Smooth muscle cell (in vitro differentiated cells): ENCODE measurements at regions not wholly inside any gene's neighbourhood (a gene's known extent, or its start where the extent isn't known, plus 50 kb on each side); places are given as distances from the start of the nearest gene placed in this dataset.

Experiments used
- DNase-seq: peaks from one replicate; lab custom pipeline; 2025; ENCODE audit not compliant: unreplicated experiment; lab: John Stamatoyannopoulos, UW
- H2AFZ ChIP-seq: fragments of 200-600 bp; sonication (generic); 2 replicates; pipeline ENCODE4 v1.6.0; 2016; ENCODE audit warnings: antibody characterized with exemption, low read depth, mild to moderate bottlenecking
- H3F3A ChIP-seq: fragments of 200-600 bp; sonication (generic); 2 replicates; pipeline ENCODE4 v1.6.0; 2017; ENCODE audit warnings: antibody characterized with exemption, low read depth
- H3K27ac ChIP-seq: fragments of 200-600 bp; sonication (generic); 2 replicates; pipeline ENCODE4 v1.5.1; 2016; ENCODE audit warnings: low read depth, mild to moderate bottlenecking
- H3K27me3 ChIP-seq: fragments of 200-600 bp; sonication (generic); 2 replicates; pipeline ENCODE4 v1.6.1; 2016; ENCODE audit warnings: low read depth, mild to moderate bottlenecking
- H3K36me3 ChIP-seq: fragments of 200-600 bp; sonication (generic); 2 replicates; pipeline ENCODE4 v1.5.1; 2016; ENCODE audit warnings: low read depth
- H3K4me1 ChIP-seq: fragments of 200-600 bp; sonication (generic); 2 replicates; pipeline ENCODE4 v1.5.1; 2016; ENCODE audit warnings: low read depth
- H3K4me2 ChIP-seq: fragments of 200-600 bp; sonication (generic); 2 replicates; pipeline ENCODE4 v1.6.0; 2016; ENCODE audit warnings: mild to moderate bottlenecking
- H3K4me3 ChIP-seq: fragments of 200-600 bp; sonication (generic); 2 replicates; pipeline ENCODE4 v1.5.1; 2016; ENCODE audit warnings: mild to moderate bottlenecking
- H3K79me2 ChIP-seq: fragments of 200-600 bp; sonication (generic); 2 replicates; pipeline ENCODE4 v1.6.0; 2016; ENCODE audit warnings: low read depth, mild to moderate bottlenecking
- H3K9ac ChIP-seq: fragments of 200-600 bp; sonication (generic); 2 replicates; pipeline ENCODE4 v1.6.0; 2016; ENCODE audit warnings: low read depth
- H3K9me3 ChIP-seq: fragments of 200-600 bp; sonication (generic); replicated peaks from 2 replicates; pipeline ENCODE4 v1.5.1; 2016; ENCODE audit warnings: low read depth
- H4K20me1 ChIP-seq: fragments of 200-600 bp; sonication (generic); 2 replicates; pipeline ENCODE4 v1.6.0; 2016; ENCODE audit warnings: low read depth
- CTCF ChIP-seq: fragments of 200-600 bp; sonication (generic); IDR thresholded peaks from 2 replicates; pipeline ENCODE4 v1.5.1; 2017; ENCODE audit warnings: borderline replicate concordance, mild to moderate bottlenecking, antibody characterized with exemption; ENCODE audit not compliant: insufficient read depth, poor library complexity, severe bottlenecking
- WGBS: methylation state at CpG from one replicate; pipeline ENCODE4 v1.1.7; 2016; ENCODE audit warnings: low lambda C conversion rate; 5-methylcytosine and 5-hydroxymethylcytosine counted together

- TF ChIP-seq CTCF, result no peak
- H3K36me3 ChIP-seq, result no peaks in the 10 kb centered on the region
- no peaks in the 10 kb centered on the region for H4K20me1 ChIP-seq
- H3K27me3 ChIP-seq, result peaks cover 78% of the 10 kb centered on the region
- 79% methylated on average over 5 of the region's 5 CpGs for WGBS
- H3K4me3 ChIP-seq, result no peak overlapping the region
- no peaks in the 10 kb centered on the region for H3K9me3 ChIP-seq
- no peak overlapping the region for H3K27ac ChIP-seq
- no peak overlapping the region for H2AFZ ChIP-seq
- H3F3A ChIP-seq, result no peaks in the 10 kb centered on the region
- H3K79me2 ChIP-seq, result no peaks in the 10 kb centered on the region
- no peak overlapping the region for H3K4me2 ChIP-seq
- DNase-seq, result no peak
- no peaks in the 10 kb centered on the region for H3K4me1 ChIP-seq
- H3K9ac ChIP-seq, result no peak overlapping the region
Observed at GRCh38 chr7:25398418-25398817, 170.1 kb upstream of the NPVF start.

DNA sequence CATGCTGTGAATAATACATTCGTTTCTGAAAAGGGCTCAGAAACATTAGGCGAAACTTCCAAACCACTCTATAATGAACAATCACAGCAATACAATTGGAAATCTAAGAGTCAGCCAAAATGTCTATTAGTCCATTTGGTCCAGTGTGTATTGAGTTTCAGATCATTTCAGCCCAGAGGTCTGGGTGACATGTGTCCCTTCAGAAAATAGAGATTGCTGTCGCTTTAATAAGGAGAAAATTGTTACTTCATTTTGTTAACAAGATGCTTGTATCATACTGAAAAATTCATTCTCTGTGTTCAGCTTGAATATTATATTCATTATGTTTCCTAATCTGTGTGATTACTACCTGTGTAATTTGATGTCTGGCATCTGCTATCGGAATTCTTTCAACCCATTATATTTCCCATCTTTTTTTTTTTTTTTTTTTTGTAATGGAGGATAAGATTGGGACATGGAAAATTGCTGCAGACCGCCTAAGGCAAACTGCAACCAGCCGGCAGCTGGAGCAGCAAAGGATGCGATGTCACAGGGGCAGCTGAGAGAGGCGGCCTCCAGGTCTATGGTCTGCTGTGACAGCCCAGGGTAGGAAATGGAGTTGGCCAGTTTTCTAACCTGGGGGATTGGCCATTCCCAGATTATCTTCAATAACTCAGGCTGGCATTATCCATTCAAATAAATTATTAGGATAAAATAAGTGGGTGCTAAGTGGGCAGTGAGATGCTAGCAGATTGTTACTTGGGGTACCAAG lies 170.9 kb upstream of the NPVF start:
- Histone ChIP-seq H4K20me1 (no peaks in the 10 kb centered on the region), H3K9ac (no peak overlapping the region), H3F3A (no peaks in the 10 kb centered on the region), H3K27me3 (peaks cover 86% of the 10 kb centered on the region), H3K27ac (no peak overlapping the region), H3K36me3 (no peaks in the 10 kb centered on the region), H3K4me3 (no peak overlapping the region), H3K9me3 (no peaks in the 10 kb centered on the region), H3K4me1 (no peaks in the 10 kb centered on the region), H2AFZ (no peak overlapping the region), H3K4me2 (no peak overlapping the region), H3K79me2 (no peaks in the 10 kb centered on the region)
- TF ChIP-seq CTCF, result no peak
- no peak for DNase-seq
- 86% methylated on average over 8 of the region's 8 CpGs for WGBS

DNA sequence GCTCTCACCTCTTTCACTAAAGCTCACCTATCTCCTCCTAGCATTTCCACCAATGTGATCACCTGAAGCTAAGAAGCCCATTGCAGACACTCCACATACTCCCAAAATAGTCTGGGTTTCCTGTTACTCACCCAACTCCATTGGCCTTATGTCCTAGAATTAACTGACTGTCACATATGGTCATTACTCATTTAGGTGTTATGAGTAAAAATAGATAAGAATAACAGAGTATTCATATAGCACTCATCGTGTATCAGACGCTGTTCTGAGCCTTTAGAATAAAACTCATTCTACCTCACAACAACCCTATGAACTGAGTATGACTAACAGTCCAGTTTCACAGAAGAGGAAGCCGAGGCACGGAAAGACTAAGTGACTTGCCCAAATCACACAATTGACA lies 174.2 kb upstream of the NPVF start:
- 78% methylated on average over 4 of the region's 4 CpGs for WGBS
- Histone ChIP-seq H3F3A (no peaks in the 10 kb centered on the region), H3K36me3 (no peaks in the 10 kb centered on the region), H3K9me3 (no peaks in the 10 kb centered on the region), H3K27ac (no peak overlapping the region), H2AFZ (no peak overlapping the region), H3K4me2 (no peak overlapping the region), H3K4me3 (no peak overlapping the region), H4K20me1 (no peaks in the 10 kb centered on the region), H3K27me3 (peaks cover 74% of the 10 kb centered on the region), H3K79me2 (no peaks in the 10 kb centered on the region), H3K9ac (no peak overlapping the region), H3K4me1 (no peaks in the 10 kb centered on the region)
- DNase-seq, result no peak
- TF ChIP-seq CTCF, result no peak

DNA sequence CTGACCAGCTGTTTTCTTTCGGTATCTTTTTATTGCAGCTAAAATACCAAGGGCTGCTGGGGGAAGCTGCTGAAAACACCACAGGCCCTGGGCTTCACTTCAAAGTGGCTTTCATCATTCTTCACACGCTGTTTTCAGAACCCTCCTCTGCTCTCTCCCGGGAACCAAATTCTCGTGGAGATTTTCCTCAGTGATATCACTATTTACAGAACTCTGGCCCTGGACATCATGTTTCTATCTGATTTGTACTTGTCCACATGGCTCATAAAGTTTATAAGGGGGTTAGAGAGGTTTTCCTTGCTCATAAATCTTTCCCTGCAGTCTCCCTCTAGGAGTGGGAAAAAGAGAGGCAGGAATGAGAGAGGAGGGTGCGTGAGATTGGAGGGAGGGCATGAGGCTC lies 177.4 kb upstream of the NPVF start:
- Histone ChIP-seq H3K9me3 (no peaks in the 10 kb centered on the region), H3K4me2 (no peak overlapping the region), H4K20me1 (no peaks in the 10 kb centered on the region), H3K79me2 (no peaks in the 10 kb centered on the region), H3K4me1 (no peaks in the 10 kb centered on the region), H3K27me3 (peaks cover 72% of the 10 kb centered on the region), H2AFZ (no peak overlapping the region), H3K4me3 (no peak overlapping the region), H3K9ac (no peak overlapping the region), H3K27ac (no peak overlapping the region), H3F3A (no peaks in the 10 kb centered on the region), H3K36me3 (no peaks in the 10 kb centered on the region)
- DNase-seq, result no peak
- no peak for TF ChIP-seq CTCF
- 10% methylated on average over 5 of the region's 5 CpGs for WGBS
